OCI-LY1 (cell line): ENCODE measurements at regions not wholly inside any gene's neighbourhood (a gene's known extent, or its start where the extent isn't known, plus 50 kb on each side); places are given as distances from the start of the nearest gene placed in this dataset.

ENCODE experiments used
- CTCF ChIP-seq: fragments of 200-600 bp; sonication (generic), shearing (Covaris generic); IDR thresholded peaks from 2 replicates; pipeline ENCODE4 v1.5.1; 2017; ENCODE audit warnings: mild to moderate bottlenecking, antibody characterized with exemption, low read length, moderate library complexity, mixed read lengths
- EZH2 ChIP-seq: fragments of 200-600 bp; sonication (generic), shearing (Covaris generic); IDR thresholded peaks from 2 replicates; pipeline ENCODE4 v1.8.0; 2017; ENCODE audit warnings: borderline replicate concordance, mixed run types, mild to moderate bottlenecking, antibody characterized with exemption, low read length, moderate library complexity, mixed read lengths

DNA sequence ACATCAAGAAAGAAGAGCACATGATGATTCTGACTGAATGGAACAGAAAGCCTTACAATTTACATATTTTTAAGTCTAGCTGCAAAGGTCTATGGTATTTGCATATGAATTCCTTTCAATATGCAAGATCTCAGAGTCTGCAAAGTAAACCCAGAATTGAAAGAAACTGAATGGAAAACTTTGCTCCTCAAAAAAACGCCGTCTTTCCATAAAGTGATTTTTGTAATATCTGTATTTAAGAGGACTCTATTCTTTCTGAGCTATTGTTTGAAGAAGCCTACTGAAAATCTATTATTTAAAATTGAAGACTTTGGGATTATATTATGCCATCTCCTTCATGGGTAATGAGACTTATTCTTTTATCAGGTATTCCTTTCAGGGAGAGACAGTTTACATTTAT, 1894.4 kb downstream of the STIM2 start:
- TF ChIP-seq CTCF (no peak), EZH2 (no peak)
